Activated CD8-positive, alpha-beta memory T cell treated with anti-CD3 and anti-CD28 coated beads for 4 hours (primary cell): ENCODE measurements at regions not wholly inside any gene's neighbourhood (a gene's known extent, or its start where the extent isn't known, plus 50 kb on each side); places are given as distances from the start of the nearest gene placed in this dataset.
"Not testable (repeated sequence)": the region's sequence is repeated elsewhere in the genome, so short reads cannot be mapped to it uniquely, and the experiment has no call there.

Experiments used
- DNase-seq, 2 donors: peaks; one replicate each; pipeline ENCODE4 v3.0.0-alpha.2; 2020; ENCODE audit warnings: low read depth in 2 of 2

DNA sequence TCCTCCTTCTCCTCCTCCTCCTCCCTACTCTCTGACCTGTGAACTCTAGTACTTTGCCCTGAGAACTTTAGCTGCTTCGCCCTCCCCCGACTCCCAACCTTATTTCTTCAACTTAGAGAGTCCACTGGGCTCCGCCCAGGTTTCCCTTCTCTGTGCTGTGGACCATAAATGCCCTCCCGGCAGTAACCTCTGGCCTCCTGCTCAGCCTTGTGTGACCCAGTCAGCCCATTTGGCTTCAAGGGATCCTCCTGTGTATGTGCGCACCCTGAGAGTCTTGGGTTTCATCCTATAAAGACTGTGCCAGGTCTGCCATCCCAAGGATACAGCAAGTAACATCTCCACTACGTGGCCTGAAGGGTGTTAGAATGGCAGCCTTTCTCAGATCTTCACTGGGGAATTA, 275.6 kb upstream of the C16orf82 start:
- no peak for DNase-seq

GRCh38 chr16:26795184-26795583, 271.5 kb upstream of the C16orf82 start:
- no peak for DNase-seq

DNA sequence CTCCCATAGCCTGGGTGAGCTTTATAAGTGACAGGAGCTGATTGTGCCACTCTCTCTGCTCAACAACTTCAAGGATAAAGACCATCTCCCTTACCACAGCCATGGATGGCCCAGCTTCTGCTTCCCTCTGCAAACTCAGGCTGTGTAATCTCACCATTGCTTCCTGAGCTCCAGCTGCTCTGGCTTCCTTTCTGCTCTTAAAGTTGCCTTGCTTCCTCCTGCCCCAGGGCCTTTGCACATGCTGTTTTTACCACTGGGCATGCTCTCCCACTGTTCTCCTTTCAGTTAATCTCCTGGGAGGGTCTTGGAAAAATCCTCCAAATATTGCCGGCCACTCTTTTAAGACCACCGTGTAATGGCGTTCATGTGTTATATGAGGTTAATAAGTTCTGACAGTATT, 265.1 kb upstream of the C16orf82 start:
- no peak for DNase-seq

GRCh38 chr16:26802440-26802839, 264.3 kb upstream of the C16orf82 start:
- DNase-seq = no peak

GRCh38 chr16:26802965-26803364, 263.8 kb upstream of the C16orf82 start:
- no peak for DNase-seq

DNA sequence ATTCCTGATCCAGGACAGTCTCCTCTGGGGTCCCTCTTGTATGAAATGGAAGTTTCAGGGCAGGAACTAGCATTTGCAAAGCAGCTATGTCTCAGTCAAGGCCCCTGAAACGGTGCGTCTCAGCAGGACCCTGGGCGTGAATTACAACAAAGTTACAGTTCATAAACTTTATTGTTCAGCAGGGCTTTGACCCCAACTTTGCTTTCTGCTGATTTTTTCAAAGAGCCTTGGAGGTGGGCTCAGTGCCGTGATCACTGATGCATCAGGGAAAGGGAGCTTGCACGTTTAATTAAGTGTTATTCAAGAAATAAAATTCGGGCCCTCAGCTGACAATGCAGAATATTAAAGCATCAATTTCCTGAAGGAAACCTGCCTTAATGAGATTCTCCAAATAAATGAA, 260.1 kb upstream of the C16orf82 start:
- no peak for DNase-seq

GRCh38 chr16:26809461-26809860, 257.3 kb upstream of the C16orf82 start:
- DNase-seq = no peak

- DNase-seq = no peak
Measured at GRCh38 chr16:26816266-26816665, 250.5 kb upstream of the C16orf82 start.

GRCh38 chr16:26816885-26817571, 249.7 kb upstream of the C16orf82 start:
- DNase-seq = no peak

DNA sequence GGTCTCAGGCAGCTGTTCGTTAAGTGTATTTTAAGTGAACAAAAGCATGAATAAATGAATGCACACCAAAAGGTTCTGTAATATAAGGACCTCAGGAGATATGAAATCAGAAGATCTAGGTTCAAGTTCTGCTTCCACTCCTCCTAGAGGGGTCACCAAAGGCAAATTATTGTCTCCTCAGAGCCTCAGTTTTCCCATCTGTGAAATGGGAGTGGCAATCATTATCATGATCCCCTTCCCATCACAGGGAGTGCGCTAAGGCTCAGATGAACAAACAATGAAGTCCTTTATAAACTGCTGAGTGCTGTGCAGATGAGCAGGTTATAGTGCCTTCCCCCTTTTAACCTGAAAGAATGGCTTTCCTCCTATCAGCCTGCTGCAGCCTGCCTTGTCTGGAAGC, 248.3 kb upstream of the C16orf82 start:
- DNase-seq = no peak

- DNase-seq = no peak
Measured at GRCh38 chr16:26824469-26824868, 242.3 kb upstream of the C16orf82 start.

- DNase-seq = no peak
Measured at GRCh38 chr16:26826500-26826899, 240.2 kb upstream of the C16orf82 start.

- no peak for DNase-seq
Measured at GRCh38 chr16:26827386-26827785, 239.3 kb upstream of the C16orf82 start.

DNA sequence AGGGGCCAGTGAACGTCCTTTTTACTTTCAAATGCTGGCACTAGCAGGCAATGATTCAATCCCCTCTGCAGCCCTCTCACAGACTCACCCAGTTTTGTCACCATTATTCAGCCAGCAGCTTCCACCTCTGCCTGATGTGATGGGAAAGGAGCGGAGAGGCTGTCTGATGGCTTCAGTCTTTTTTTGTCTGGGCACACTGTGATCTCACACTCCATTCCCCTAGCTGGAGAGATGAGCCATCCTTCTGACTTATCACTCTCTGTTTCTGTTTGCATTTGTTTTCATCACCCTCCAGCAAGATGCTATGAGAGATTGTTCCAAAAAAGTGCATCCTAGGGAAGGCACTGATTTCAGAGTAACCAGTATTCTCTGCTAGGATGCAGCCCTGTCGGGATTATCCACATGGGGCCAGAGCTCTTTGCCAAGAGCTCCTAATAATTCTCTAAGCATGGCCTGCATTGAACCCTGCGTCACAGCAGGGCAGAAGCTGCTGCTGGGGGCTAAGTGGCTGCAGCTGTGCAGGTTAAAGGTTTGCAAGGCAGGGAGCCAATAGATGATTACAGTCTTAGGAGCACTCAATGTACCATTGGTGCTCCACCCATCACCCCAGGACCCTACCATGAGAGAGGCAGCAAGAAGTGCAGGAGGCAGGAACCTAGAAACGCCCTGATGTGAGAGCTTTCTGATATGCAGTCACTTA, 236.1 kb upstream of the C16orf82 start:
- no peak for DNase-seq

GRCh38 chr16:26836114-26836513, 230.6 kb upstream of the C16orf82 start:
- DNase-seq = not testable (repeated sequence)

GRCh38 chr16:26838931-26839330, 227.8 kb upstream of the C16orf82 start:
- DNase-seq = no peak

DNA sequence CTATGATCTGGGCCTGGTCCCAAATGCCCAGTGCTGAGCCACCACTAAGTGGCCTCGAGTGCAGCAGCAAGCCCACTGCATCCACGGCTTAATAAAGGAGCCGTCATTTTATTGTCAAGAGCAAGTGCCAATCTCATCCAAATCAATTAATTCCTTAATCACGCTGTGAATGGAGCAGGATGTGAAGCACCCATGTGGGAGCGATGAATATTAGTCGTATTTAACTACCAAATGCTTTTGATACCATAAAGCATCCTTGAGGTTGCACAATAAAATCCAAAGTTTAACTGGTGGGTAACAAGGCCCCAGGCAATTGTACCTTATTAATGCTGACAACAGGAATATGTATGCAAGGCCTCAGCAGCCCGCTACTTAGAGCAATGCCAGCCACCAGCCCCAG, 226.0 kb upstream of the C16orf82 start:
- DNase-seq = no peak

DNA sequence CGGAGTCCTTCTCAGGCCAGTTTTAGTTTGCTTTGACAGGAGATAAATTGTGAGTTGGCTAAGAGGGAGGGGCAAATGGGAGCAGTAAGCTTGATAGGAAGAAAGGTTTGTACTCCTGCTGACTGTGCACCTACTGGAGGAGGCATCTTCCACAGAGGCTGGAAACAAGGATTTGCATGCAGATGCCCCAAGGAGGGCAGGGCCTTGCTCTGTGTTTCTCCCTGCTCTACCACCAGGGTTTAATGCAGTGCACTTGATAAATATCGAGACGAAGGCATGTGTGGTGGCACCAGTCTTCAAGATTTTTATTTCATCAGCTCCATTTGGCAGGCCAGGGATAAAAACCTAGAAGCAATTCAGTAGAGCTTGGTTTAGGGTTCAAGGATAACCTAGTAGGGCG, 210.5 kb upstream of the C16orf82 start:
- no peak for DNase-seq

DNA sequence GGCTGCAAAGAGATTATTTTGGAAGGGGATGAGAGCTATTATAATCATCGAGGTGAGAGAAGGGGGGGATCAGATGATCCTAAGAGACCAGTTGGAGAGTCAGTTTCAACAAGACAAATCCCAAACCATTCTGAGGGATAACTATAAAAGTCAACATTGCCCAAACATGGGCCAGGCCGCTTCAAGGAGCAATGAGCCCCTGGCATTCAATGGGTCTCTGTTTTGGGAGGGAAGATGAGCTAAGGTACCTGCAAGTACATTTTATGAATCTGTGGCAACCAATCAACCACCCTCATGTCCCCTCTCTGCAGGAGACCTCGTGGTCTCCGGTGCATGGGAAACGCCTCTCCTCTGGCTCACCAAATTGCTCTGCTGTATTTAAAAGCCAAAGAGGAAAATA, 209.9 kb upstream of the C16orf82 start:
- no peak for DNase-seq

GRCh38 chr16:26857371-26857770, 209.4 kb upstream of the C16orf82 start:
- no peak for DNase-seq

DNA sequence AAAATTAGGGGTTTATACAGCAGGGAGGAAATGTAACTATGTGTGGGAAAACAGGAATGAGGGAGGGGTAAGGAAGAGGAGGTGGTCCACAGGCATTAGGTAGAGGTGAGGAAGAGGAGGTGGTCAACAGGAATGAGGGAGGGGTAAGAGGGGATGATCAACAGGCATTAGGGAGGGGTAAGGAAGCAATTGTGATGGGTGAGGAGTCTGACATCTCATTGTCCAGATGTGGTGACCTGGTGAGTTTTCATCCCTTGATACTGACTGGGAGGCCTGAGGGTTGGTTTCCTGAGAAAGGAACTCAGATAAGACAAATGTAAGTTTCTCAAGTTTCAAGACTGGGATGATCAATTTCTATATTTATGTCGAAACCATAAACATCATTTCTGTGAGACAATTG, 206.2 kb upstream of the C16orf82 start:
- DNase-seq = no peak

DNA sequence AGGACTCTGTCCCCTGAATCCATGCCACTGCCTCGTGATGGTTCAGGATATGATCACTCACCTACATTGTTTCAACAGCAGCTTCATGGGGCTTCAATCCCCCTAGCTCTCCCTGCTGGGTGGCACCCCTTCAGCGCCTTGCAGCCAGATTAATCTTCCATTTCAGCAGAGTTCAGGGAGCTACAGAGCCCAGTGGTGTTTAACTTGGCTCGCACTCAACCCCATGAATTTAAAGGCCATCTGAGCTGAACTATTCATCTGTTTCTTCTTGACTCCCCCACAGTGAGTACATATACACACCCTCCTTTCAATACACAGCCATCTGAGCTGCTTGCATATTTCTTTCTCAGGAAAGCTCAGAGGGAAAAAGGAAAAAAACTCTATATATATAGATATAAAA, 202.8 kb upstream of the C16orf82 start:
- DNase-seq = no peak

- DNase-seq = not testable (repeated sequence)
Measured at GRCh38 chr16:26874318-26874717, 192.4 kb upstream of the C16orf82 start.

DNA sequence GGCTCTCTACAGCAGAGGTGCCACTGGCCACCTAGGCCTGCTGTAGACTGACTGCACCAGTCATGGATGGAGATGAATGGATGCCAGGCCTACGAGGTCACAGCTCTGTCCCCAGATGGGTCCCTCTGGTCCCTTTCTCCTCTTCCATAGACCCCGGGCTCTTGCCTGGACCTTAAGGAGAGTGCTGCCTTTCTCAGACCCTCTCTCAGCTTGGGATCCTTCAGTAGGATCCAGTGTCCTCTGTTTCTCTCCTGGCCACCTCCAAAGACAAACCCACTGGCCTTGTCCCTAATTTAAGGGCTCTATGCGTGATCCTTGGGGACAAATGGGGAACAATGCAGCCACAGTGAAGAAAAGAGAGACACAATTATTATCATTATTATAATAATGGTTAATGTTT, 189.3 kb upstream of the C16orf82 start:
- no peak for DNase-seq
